Hepatic stellate cell (primary cell): ENCODE measurements at regions not wholly inside any gene's neighbourhood (a gene's known extent, or its start where the extent isn't known, plus 50 kb on each side); places are given as distances from the start of the nearest gene placed in this dataset.
A peak's percentile ranks its signal among the peaks of the same experiment; 100 is the strongest.

Source experiments
- DNase-seq: peaks from one replicate; pipeline ENCODE4 v3.0.0; 2011; ENCODE audit warnings: low spot score

GRCh38 chr12:92581604-92582003, 121.2 kb upstream of the PLEKHG7 start:
- DNase-seq, result no peak

GRCh38 chr12:92574911-92575570, 127.7 kb upstream of the PLEKHG7 start:
- no peak for DNase-seq

GRCh38 chr12:92574051-92574783, 128.6 kb upstream of the PLEKHG7 start:
- no peak for DNase-seq

- no peak for DNase-seq
Measured at GRCh38 chr12:92573104-92573503, 129.7 kb upstream of the PLEKHG7 start.

- no peak for DNase-seq
Measured at GRCh38 chr12:92571844-92572543, 130.8 kb upstream of the PLEKHG7 start.

GRCh38 chr12:92571169-92571568, 131.6 kb upstream of the PLEKHG7 start:
- no peak for DNase-seq

- peak; percentile 42 for DNase-seq
Measured at GRCh38 chr12:92570056-92570753, 132.6 kb upstream of the PLEKHG7 start.

- DNase-seq, result no peak
Measured at GRCh38 chr12:92568691-92569090, 134.1 kb upstream of the PLEKHG7 start.

GRCh38 chr12:92566448-92567019, 136.3 kb upstream of the PLEKHG7 start:
- no peak for DNase-seq

- DNase-seq, result no peak
Measured at GRCh38 chr12:92563819-92564218, 139.0 kb upstream of the PLEKHG7 start.

- DNase-seq, result no peak
Measured at GRCh38 chr12:92562063-92562734, 140.6 kb upstream of the PLEKHG7 start.

GRCh38 chr12:92561543-92561899, 141.3 kb upstream of the PLEKHG7 start:
- peak; percentile 23 for DNase-seq

- no peak for DNase-seq
Measured at GRCh38 chr12:92560713-92561542, 141.9 kb upstream of the PLEKHG7 start.

- DNase-seq, result no peak
Measured at GRCh38 chr12:92558806-92559205, 144.0 kb upstream of the PLEKHG7 start.

- DNase-seq, result no peak
Measured at GRCh38 chr12:92558215-92558773, 144.5 kb upstream of the PLEKHG7 start.

- no peak for DNase-seq
Measured at GRCh38 chr12:92557422-92557724, 145.4 kb upstream of the PLEKHG7 start.

GRCh38 chr12:92556637-92557421, 146.0 kb upstream of the PLEKHG7 start:
- DNase-seq, result no peak

GRCh38 chr12:92556141-92556540, 146.6 kb upstream of the PLEKHG7 start:
- DNase-seq, result no peak

GRCh38 chr12:92554158-92555073, 148.4 kb upstream of the PLEKHG7 start:
- no peak for DNase-seq
